HG02884 (cell line): ENCODE measurements at regions not wholly inside any gene's neighbourhood (a gene's known extent, or its start where the extent isn't known, plus 50 kb on each side); places are given as distances from the start of the nearest gene placed in this dataset.

Experiments used
- ATAC-seq: cut with Tn5 transposase; IDR thresholded peaks from one replicate; pipeline ENCODE4 v1.9.1; 2021; ENCODE audit warnings: mild to moderate bottlenecking, moderate library complexity; ENCODE audit not compliant: unreplicated experiment

DNA sequence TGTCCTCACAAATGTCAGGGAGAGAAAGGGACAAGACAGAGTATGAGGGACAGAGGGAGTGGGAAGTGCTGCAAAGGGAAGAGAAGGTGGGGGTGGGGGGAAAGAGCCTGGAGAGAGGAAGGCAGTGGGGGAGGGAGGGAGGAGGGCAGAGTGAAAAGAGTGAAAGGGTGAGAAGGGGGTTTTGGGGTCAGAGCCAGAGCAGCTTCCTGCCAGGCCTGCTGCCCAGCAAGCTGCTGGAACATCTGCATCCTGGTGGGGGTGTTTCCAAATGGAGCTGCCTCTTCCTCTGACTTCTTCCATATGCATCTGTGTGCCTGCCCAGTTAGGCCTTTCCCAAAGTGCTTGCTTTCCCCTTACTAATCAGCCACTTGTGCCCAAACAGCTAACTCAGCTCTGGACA is 94.3 kb upstream of the CELF4 start:
- no peak for ATAC-seq

DNA sequence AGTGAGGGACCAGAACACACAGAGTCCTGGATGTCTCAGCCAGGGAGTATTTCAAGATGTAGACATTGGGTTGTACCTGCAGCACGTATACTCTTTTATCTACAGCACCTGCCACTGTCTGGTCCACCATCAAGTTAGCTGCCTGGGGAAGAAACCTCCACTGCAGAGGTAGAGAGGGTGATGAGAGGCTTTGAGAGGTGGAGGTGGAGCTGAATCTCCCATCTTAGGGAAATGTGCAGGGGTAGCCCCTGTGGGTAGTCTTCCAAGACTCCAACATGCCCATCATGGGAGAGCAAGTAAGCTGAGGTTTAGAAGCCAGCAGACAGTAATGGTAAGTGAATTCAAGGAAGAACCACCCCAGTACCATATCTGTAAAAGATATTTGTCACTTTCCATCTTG is 93.3 kb upstream of the CELF4 start:
- no peak for ATAC-seq

DNA sequence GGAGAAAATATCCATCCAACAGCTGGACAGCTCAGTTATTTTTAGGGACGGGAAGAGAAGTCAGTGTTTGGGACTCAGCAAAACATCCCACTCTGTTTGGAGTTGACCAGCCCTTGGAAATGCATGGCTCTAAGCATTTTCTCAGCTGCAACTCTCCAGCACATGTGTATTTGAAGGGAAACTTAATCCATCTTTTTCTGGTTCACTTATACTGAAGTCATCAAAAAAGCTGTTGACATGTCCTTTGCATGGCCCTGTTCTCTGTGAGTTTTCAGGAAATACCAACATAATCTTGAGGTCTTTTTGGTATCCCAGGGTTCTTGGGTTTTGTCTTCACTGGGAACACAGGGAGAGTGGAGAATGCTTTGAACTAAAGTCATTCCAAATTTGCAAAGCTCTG is 91.9 kb upstream of the CELF4 start:
- no peak for ATAC-seq

DNA sequence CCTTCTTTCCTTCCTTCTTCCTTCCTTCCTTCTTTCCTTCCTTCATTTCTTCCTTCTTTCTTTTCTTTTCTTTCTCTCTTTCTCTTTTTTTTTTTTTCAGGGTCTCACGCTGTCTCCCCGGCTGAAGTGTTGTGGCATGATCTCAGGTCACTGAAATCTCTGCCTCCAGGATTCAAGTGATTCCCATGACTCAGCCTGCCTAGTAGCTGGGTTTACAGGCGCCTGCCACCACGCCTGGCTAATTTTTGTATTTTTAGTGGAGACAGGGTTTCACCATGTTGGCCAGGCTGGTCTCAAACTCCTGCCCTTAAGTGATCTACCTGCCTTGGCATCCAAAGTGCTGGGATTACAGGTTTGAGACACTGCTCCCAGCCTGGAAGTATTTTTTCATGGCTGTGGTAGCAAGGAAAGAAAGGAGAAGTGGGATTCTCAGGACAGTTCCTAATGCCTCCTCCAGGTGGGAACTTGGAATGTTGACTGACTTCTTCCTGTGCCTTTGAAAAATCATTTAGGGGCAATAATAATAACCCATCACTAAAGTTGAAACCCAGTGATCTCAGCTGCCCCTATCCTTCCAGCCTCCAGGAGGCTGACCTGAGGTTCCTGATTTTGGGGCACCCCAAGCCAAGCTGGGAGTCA is 89.3 kb upstream of the CELF4 start:
- ATAC-seq: no peak

DNA sequence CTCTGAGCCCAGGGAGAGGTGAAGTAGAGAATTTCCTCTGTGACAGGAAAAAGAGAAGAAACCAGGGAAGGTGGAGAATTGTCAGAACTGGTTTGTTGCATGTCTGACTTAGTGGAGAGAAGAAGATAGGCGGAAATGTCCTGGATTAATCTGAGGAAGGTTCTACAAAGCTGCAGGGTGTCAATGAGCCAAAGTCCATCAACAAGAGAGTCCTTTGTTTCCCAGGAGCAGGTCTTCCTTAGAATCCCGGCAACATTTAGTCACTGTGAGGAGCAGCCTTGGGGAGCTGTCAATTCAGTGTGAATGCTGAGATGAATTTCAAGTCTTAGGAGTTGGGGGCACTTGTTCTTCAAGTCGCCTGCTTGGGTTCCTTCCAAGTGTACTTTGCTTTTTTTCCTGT is 88.4 kb upstream of the CELF4 start:
- no peak for ATAC-seq

DNA sequence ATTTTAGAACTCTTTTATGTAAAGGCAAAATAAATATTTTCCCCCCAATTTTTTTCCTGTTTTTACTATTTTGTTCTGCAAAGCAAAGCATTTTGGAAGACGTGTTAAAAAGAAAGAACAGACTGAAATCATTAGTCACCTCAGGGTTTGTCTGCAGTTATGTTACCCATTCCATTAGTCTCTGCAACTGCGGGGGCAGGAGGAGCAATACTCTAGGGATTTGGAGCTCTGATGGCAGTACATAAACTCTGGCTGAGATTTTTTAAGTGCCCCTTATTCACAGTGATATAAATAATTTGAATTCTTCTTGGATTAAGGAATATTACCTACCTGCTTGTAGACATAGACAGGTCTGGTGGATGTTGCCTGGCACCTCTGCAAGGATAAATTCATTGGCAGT is 88.0 kb upstream of the CELF4 start:
- ATAC-seq: no peak

DNA sequence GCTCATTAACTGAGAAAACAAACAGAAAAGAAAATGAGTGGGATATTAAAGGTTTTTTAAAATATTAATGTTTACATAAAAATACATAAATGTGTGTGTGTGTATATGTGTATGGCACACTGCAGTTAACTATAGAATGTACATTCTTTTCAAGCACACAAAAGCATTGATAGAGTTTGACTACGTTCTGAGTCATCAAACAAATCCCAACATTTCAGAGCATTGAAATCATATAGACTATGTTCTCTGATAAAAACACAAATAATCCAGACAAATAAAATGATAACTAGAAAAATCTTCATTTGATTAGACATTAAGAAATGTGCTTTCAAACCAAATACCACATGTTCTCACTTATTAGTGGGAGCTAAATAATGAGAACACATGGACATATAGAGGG is 84.3 kb upstream of the CELF4 start:
- ATAC-seq: no peak

DNA sequence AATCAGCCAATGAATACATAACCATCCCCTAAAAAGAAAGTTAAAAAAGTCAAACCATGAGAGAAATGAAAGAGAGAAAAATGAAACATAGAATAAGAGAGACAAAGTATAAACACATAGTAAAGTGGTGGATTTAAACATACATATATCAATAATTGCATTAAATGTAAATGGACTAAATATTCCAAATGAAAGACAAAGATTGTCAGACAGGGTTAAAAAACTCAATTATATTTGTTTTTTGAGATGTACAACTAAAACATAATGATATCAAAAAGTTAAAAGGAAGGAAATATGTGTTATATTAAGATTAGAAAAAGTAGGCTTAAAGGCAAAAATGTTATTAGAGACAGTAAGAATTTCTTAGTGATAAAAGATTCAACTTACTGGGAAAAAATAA is 83.8 kb upstream of the CELF4 start:
- no peak for ATAC-seq

DNA sequence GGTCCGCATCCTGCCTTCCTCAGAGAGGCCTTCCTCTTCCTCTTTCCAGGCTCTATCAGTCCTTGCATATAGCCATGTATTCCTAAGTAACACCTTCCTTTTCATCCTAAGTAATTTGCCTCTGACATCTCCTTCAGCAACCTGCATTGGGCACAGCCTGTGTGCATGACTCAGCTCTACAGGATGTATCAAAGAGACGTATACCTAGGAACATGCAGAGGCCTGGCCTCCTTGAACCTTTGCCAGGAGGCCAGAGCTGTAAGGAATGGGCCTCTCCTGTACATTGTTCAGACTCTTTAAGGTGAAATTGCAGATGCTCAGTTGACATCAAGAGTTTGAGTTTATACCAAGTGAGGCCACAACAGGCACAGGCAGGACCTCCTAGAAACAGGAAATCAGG is 76.0 kb upstream of the CELF4 start:
- no peak for ATAC-seq

DNA sequence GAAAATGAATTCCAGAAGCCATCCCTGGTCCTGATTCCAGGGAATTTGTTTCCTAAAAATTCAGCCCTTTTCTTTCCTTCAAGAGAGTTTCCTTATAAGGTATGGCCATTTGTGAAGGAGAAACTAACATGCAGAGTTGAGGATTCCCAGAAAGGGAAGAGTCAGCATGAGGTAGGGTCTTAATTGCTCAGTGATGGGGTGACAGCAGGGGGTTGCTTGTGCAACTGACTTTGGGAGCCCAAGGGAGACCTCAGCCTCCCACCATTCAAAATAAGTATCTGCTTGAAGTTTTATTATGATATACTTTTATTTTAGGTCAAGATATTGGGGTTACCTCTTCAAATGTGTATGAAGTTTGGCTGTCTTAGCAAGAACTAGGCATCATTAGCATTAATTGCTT is 74.9 kb upstream of the CELF4 start:
- no peak for ATAC-seq

DNA sequence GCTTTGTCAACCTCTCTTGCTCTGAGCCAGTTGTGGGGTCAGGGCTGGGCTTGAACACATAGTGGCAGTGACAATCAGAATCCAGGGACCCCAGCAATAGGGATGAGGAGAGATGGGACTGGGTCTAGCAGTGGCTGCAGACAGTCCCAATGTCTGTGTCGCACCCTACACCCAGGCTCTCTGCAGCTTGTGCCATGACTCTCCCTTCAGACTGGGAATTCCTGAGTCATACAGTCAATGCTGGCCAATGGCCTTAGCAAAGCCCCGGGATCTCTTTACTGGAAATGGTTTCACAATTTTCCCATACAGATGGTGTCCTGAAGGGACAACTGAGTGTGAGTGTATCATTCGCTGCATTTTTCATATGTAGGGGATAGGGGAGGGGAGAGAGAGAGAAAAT is 74.2 kb upstream of the CELF4 start:
- ATAC-seq: no peak

DNA sequence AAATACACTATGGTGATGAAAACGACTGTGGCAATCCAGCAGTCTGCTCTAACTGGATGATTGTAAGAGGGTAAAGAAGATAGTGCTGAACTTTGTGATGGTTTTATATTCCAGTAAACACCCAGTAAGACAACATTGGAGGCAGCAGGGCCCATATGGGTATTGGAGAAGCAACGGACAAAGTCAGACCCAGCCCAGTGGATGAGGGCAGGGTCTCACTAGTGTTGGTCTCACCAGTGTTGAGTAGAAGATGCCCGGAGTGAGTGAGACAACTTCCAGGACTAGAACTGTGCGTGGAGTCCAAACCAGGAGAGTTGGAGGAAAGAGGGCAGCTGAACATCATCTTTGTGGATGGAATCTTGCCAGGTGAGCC is 71.9 kb upstream of the CELF4 start:
- ATAC-seq: no peak

DNA sequence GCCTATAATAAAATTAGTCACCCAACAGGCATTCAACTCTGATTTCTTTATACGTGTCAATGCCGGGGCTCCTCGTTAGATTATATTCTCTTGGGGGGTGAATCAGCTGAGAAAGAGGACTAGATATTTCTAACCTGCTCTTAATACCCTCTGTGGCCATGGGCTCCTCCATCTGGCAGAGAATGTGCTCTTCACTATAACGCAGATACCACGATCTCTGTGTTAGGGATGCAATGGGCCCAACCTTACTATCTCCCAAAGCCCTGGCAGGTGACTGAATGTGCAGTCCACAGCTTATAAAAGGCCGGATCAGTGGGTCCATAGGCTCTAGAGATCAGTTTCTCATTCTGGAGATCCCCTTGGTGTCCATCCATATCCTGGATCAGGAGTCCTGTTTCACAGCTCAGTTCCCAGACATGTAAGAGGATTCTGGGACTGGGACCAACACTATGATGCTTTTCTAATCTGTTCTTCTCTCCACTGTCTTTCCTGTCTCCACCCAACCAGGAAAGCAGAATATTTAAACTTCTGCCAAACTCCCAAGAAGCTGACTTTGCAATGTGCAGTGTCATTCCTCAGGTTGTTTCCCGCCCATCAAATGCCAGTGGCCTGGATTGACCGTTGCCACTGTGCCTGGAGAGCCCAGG is 71.4 kb upstream of the CELF4 start:
- ATAC-seq: no peak

DNA sequence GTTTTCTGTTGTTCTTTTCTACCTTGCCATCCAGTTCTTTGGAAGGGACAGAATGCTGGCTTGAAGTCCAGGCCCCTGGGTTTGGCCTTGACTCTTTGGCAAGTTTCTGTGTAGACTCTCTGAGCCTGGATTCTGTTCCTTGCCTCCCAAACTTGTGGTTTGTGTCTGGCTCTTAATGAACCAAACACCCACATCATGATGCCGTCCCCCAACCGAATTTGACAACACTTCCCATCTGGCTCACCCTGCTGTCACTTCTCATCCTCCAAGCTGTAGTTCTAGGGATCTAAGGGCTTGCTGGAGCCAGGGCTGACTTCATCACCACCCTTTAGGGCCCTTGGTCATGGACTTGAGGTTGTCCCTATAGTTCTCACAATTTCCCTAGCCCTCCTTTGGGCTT is 68.9 kb upstream of the CELF4 start:
- no peak for ATAC-seq

DNA sequence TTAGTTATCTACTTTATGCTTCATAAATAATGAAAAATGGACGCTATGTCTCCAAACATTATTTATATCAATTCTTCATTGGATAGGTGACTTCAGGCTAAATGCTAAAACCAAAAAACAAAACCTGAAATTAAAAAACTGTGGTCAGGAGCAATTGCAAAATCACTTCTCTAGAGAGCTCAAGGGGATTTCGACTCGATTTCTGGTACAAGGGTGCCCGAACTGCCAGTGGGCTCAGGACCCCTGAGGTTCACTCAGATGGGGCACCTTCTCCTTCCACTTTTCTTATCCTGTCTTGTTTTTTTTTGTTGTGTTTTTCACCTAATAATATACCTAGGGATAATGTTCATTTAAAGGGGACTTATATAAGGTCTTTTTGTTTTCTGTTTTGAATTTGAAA is 65.8 kb upstream of the CELF4 start:
- no peak for ATAC-seq

DNA sequence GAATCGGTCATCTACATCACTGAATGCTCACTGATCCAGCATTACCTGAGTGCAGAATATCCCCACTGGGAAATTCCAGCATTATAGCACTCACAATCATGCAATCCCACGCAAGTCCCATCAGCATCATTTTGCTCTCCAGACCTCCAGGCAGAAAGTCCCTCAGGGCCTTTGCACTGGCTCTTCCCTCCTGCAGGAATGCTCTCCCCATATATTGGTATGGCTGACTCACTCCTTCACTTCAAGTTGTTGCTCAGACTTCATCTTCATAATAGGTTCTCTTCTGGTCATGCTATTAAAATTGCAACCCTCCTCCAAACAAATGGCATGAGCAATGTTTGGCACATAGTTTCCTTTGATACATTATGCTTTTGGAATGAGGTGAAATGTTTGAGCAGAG is 64.7 kb upstream of the CELF4 start:
- ATAC-seq: no peak

DNA sequence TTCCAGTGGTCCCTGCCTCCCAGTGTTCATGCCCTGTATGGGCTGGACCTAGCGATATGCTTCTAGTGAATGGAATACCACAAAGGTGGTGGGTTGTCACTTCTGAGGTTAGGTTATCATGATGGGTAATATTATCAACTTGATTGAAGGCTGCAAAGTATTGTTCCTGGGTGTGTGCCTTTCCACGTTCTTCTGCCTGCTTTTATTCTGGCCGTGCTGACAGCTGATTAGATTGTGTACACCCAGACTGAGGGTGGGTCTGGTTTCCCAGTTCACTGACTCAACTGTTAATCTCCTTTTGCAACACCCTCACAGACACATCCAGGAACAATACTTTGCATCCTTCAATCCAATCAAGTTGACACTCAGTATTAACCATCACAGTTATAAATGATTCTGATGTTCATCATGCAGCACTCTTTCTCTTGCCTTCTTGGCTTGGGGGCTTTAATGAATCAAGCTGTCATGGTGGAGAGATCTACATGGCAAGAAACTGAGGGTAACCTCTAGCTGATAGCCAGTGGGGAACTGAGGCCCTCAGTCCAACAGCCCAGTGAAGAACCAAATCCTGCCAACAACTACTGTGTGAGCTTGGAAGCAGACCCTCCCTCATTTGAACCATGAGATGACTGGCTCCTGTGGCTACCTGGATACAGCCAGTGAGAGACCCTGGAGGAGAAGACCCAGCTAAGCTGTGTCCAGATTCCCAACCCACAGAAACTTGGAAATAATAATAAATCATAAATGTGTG is 63.0 kb upstream of the CELF4 start:
- no peak for ATAC-seq

DNA sequence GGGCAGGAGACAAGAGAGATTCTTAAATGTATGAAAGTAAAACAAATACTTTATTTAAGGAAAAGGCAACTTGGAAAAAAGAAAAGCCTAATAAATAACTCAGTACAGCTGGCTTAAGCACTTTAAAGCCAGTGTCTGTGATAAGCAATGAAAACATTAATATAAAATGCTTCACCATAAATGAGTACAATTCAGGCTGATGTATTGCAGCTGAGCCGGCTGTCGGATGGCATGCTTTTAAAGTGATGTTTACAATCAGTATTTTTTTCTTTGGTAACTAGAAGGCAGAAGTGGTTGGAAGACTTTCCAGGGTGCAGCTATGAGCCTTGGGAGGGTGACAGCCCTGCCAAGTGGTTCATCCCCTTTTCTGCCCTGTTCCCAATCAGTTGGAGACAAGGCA is 58.7 kb upstream of the CELF4 start:
- ATAC-seq: no peak

DNA sequence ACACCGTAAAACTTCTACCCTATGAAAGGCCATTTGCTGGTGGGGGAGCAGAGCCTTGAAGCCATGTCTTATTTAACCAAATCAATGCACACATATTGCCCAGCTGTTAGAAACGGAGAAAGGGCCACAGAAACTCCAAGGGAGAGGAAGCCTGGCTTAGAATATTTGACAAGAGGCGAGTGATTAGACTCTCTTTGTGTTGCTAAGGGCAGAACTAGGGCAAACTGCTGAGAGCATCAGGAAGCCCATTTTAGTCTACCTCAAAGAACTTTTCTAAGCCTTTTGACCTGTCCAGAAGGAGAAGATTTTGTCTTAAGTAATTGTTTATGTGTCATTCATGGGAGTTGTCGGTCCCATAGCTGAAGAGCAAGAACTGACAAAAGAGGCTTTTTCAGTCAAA is 54.4 kb upstream of the CELF4 start:
- ATAC-seq: no peak

DNA sequence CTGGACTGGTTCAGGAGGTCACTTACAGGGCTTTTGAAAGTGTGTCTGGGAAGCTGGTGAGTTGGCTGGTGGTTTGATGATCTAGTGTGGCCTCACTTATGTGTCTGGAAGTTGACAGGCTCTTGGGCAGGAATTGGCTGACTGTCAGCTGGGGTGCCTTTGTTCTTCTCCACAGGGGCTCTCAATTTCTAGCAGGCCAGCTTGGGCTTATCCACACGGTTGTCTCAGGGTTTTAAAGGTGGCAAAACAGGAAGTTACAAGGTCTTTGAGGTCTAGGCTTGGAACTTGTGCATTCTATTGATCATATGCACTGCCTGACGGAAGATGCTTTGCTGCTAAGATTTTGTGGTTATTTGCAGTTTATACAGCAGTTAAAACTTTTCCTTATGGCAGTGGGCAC is 52.0 kb upstream of the CELF4 start:
- no peak for ATAC-seq
